GM12801 (cell line): ENCODE measurements at regions not wholly inside any gene's neighbourhood (a gene's known extent, or its start where the extent isn't known, plus 50 kb on each side); places are given as distances from the start of the nearest gene placed in this dataset.

Source experiments
- TF ChIP-seq, protein P1 (sequence below): IDR thresholded peaks from one replicate; pipeline ENCODE4 v1.5.1; 2011; ENCODE audit warnings: control low read depth; ENCODE audit not compliant: insufficient read length; ENCODE audit errors: extremely low read depth

DNA sequence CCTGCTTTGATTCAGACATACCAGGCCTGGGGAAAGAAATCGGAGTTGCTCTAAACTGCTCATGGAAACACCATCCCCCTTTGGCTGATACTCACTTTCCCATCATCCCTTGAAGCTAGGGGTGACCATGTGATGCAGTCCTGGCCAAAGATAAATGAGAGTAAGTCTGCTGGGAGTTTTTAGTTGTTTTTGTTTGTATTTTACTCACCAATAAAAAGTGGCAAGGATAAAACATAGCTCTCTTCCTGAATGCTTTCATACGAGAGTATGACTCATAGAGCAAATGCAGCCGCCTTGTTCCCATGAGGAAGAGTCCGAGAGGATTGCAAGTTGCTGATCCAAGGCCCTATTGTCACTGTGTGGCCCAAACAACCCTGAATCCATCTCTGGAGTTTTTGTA lies 126.4 kb upstream of the TMEM132C start:
- TF ChIP-seq, protein P1, sequence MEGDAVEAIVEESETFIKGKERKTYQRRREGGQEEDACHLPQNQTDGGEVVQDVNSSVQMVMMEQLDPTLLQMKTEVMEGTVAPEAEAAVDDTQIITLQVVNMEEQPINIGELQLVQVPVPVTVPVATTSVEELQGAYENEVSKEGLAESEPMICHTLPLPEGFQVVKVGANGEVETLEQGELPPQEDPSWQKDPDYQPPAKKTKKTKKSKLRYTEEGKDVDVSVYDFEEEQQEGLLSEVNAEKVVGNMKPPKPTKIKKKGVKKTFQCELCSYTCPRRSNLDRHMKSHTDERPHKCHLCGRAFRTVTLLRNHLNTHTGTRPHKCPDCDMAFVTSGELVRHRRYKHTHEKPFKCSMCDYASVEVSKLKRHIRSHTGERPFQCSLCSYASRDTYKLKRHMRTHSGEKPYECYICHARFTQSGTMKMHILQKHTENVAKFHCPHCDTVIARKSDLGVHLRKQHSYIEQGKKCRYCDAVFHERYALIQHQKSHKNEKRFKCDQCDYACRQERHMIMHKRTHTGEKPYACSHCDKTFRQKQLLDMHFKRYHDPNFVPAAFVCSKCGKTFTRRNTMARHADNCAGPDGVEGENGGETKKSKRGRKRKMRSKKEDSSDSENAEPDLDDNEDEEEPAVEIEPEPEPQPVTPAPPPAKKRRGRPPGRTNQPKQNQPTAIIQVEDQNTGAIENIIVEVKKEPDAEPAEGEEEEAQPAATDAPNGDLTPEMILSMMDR: no peak

DNA sequence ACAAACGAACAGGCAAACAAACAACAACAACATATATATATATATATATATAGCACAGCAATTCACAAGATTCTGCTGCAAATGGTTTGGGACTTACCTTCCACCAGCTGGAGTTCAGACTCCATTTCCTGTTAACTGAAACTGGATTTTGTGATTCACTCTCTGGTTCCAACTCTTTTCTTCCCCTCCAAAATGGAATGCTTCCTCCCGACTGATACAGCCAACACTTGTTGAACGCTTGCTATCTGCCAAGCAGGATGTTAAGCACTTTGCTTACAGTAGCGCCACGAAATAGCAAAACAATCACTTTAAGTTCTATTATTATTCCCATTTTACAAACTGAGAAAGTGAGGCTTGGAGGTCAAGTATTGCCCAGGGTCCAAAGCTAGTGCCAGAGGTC lies 116.0 kb upstream of the TMEM132C start:
- TF ChIP-seq, protein P1: no peak

DNA sequence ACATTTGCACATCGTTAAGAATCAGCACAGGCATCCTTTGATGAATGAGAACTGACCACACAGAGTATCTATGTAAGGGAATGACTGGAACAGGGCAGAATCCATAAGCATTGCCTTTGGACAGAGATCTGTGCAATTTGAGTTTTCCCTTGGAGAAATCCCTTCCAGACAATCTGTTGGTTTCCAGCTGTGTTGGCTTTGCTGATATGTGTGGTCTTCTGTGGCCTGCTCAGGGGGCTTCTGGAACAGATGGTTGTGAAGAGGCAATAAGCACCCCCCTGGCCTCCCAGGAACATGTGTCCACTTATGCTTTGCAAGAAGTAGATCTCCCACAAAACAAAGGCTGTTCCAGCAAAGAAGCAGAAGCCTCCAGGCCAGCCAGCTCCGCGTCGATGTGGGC lies 111.4 kb upstream of the TMEM132C start:
- TF ChIP-seq, protein P1: no peak

DNA sequence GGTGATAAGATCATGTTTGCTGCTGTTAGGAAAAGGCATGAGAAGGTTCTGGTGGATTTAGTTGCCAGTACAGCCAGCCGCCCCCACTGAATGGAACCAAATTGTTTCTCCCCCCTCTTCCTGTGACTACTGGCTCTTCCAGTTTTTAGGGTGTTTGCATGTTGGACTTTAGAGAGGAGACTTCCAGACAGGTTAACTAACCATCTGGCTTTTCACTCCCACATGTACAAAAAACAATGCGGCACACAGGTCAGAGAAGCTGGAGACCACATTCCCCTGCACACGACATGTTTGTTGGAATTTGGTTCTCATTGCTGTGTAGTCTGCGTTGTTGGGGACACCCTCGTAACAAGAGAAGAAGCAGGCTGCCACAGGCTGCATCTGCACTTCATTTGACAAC lies 103.9 kb upstream of the TMEM132C start:
- TF ChIP-seq, protein P1: no peak

DNA sequence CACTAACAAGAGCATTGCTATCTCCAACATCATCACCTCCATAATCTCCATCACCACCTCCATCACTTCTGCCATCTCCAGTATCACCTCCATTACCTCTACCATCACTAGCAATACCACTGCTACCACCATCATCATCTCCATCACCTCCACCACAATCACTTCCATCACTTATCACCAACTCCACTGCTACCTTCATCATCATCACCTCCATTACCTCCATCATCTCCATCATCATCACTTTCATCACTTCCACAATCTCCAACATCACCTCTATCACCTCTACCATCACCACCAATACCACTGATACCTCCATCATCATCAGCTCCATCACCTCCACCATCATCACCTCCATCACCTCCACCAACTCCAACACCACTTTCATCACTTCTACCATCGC lies 102.4 kb upstream of the TMEM132C start:
- TF ChIP-seq, protein P1: no peak

DNA sequence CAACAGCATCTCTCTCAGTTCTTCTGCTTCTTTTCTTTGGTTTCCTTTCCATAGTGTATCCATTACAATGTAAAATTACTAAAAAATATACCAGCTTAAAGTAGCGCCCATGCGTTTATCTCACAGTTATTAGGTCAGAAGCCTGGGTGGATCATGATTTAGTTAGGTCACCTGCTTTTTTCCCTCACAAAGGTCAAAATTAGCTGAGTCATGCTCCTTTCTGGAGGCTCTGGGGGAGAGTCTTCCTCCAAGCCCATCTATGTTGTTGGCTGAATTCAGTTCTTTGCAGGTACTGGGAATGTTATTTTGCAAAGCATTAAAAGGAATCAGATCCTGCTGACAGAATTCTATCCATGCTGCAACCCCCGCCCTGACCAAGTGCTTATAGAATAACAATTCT lies 101.6 kb upstream of the TMEM132C start:
- TF ChIP-seq, protein P1: no peak

DNA sequence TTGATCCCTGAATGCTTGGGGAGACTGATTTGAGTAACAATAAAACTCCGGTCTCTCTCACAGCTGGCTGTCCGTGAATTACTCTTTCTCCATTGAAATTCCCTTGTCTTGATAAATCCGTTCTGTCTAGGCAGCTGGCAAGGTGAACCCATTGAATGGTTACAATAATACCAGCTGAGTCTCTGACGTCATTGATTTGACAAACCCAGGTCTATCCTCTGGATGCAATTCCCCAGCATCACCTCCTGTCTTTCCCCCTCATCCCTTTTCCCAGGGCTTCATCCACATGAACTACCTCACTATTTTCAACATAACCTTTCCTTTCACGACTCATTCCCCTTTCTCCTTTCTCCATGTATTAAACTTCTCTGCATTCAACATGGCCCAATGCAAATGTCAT lies 98.7 kb upstream of the TMEM132C start:
- TF ChIP-seq, protein P1: no peak

DNA sequence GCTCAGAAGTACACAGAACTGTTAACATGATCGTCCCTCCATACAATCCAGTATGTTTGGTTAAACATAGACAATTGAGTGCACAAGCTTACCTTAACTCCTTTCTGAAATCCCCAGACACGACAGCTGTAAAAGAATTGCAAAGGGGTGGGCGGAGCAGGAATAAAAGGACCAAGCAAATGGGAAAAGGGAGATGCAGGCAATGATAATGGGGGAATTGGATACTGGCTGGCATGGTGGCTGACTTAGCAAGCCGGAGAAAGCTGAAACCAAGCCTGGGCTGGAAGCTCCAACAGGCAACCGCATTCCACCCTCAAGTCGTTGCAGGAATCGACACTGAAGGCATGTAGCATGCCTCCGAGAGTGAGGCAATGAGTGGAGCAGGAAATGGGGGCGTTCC lies 96.8 kb upstream of the TMEM132C start:
- TF ChIP-seq, protein P1: no peak
